ENCODE measurements at regions not wholly inside any gene's neighbourhood (a gene's known extent, or its start where the extent isn't known, plus 50 kb on each side); places are given as distances from the start of the nearest gene placed in this dataset.
"Not testable (repeated sequence)": the region's sequence is repeated elsewhere in the genome, so short reads cannot be mapped to it uniquely, and the experiment has no call there.

GRCh38 chrX:47302396-47302795 lies 68.0 kb upstream of the ZNF157 start:
- DNase-seq (ENCODE audit: low spot score) = no peak

- not testable (repeated sequence) for DNase-seq (ENCODE audit: low spot score)
Measured at GRCh38 chrX:47306471-47307023, 63.8 kb upstream of the ZNF157 start.

GRCh38 chrX:47311932-47312774 lies 58.2 kb upstream of the ZNF157 start:
- DNase-seq (ENCODE audit: low spot score) = peak; percentile 40

- DNase-seq (ENCODE audit: low spot score) = no peak
Measured at GRCh38 chrX:47313056-47313455, 57.3 kb upstream of the ZNF157 start.

- DNase-seq (ENCODE audit: low spot score) = no peak
Measured at GRCh38 chrX:47316276-47317025, 53.9 kb upstream of the ZNF157 start.
